Spleen (tissue), 11 donors: ENCODE measurements at regions not wholly inside any gene's neighbourhood (a gene's known extent, or its start where the extent isn't known, plus 50 kb on each side); places are given as distances from the start of the nearest gene placed in this dataset.
"Not testable (repeated sequence)": the region's sequence is repeated elsewhere in the genome, so short reads cannot be mapped to it uniquely, and the experiment has no call there.

Source experiments
- DNase-seq: peaks from one replicate; pipeline ENCODE4 v3.0.0-alpha.2; 2020
- H3K27ac ChIP-seq, 8 donors: fragments of 200-600 bp; sonication (generic) in 7 of 8; 1 replicate in 4 of 8; 2 replicates in 4 of 8; pipeline versions ENCODE4 v1.5.0 to v1.8.0; 2016 to 2021; ENCODE audit warnings: inconsistent platforms in 4 of 8, mild to moderate bottlenecking in 4 of 8, moderate library complexity in 1 of 8
- H3K27me3 ChIP-seq, 7 donors: fragments of 200-600 bp; sonication (generic) in 6 of 7; replicated peaks in 1 of 7; 1 replicate in 4 of 7; 2 replicates in 3 of 7; pipeline versions ENCODE4 v1.5.0 to v1.8.0; 2016 to 2021; ENCODE audit warnings: inconsistent platforms in 3 of 7, mild to moderate bottlenecking in 1 of 7
- H3K36me3 ChIP-seq, 6 donors: fragments of 200-600 bp; sonication (generic) in 5 of 6; 1 replicate in 4 of 6; 2 replicates in 2 of 6; pipeline versions ENCODE4 v1.5.0 to v1.8.0; 2016 to 2021; ENCODE audit warnings: inconsistent platforms in 2 of 6
- H3K4me1 ChIP-seq, 6 donors: fragments of 200-600 bp; sonication (generic) in 5 of 6; 1 replicate in 3 of 6; 2 replicates in 3 of 6; pipeline versions ENCODE4 v1.5.0 to v1.8.0; 2016 to 2021; ENCODE audit warnings: inconsistent platforms in 3 of 6
- H3K4me3 ChIP-seq, 8 donors: fragments of 200-600 bp; sonication (generic) in 7 of 8; 1 replicate in 4 of 8; 2 replicates in 4 of 8; pipeline versions ENCODE4 v1.5.0 to v1.8.0; 2016 to 2021; ENCODE audit warnings: inconsistent platforms in 4 of 8, mild to moderate bottlenecking in 4 of 8, moderate library complexity in 2 of 8
- H3K9me3 ChIP-seq, 8 donors: fragments of 200-600 bp; sonication (generic) in 7 of 8; 1 replicate in 4 of 8; 2 replicates in 4 of 8; pipeline versions ENCODE4 v1.5.0 to v1.8.0; 2016 to 2021; ENCODE audit warnings: inconsistent platforms in 4 of 8
- CTCF ChIP-seq, 11 experiments: fragments of 200-600 bp in 7 of 11; fragments of 450-650 bp in 4 of 11; sonication (generic) in 4 of 11; IDR thresholded peaks in 8 of 11; conservative IDR thresholded peaks in 3 of 11; 1 replicate in 7 of 11; 2 replicates in 4 of 11; pipeline versions ENCODE4 v1.4.0 to v1.8.0; 2016 to 2021; ENCODE audit warnings: antibody characterized with exemption in 11 of 11, inconsistent platforms in 4 of 11, mild to moderate bottlenecking in 1 of 11
- POLR2A ChIP-seq, 3 donors: fragments of 450-650 bp; IDR thresholded peaks; one replicate each; pipeline ENCODE4 v1.5.1; 2017; ENCODE audit warnings: antibody characterized with exemption in 3 of 3, mild to moderate bottlenecking in 1 of 3
- POLR2AphosphoS5 ChIP-seq, 3 donors: sonication (generic); formaldehyde crosslinking; IDR thresholded peaks; one replicate each; pipeline ENCODE4 v1.5.1; 2017; ENCODE audit warnings: antibody characterized with exemption in 3 of 3
- WGBS, 5 donors: extraction: QIAGEN DNeasy Blood & Tissue Kit in 3 of 5; methylation state at CpG; one replicate each; pipeline versions ENCODE4 v1.1.5 to v1.1.7; 2013 to 2018; 5-methylcytosine and 5-hydroxymethylcytosine counted together
- intact Hi-C: fragments of 100-400 bp; cut with DNase I; formaldehyde crosslinking; loops from one replicate; pipeline ENCODE4 v1.15.0; 2023; ENCODE audit warnings: low total_unique reads
- donor health status: healthy with polysubstance abuse.
- donor health status: DM: no; HTN: no; CAD: no; lungs with moderate emphysema.
- donor health status: DM: no; HTN: no; CAD: no.
- donor health status: Bipolar disorder and iron deficiency.
- donor health status: healthy.
- donor health status: DM: no; HTN: no; CAD: no.
- donor health status: DM: yes; HTN: yes; CAD: no.

DNA sequence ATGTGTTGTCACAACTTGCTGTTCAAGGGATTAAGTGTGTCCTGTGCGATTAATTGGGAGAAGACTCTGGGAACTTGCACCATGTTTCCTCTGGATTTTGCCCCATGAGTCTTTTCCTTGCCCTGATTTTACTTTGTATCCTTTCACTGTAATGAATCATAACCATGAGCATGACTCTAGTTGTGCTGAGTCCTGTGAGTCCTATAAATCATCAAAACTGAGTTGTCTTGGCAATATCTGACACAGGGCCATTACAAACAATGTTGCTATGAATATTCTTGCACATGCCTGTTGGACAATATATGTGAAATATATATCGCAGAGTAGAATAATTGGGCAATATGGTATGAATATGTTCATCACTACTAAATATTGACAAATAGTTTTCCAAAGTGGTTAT is 56.5 kb upstream of the COL5A2 start:
- DNase-seq = no peak
- Histone ChIP-seq H3K4me1 (no peaks in the 10 kb centered on the region), H3K9me3 (no peaks in the 10 kb centered on the region), H3K27me3 (no peaks in the 10 kb centered on the region), H3K27ac (no peak overlapping the region), H3K4me3 (no peak overlapping the region), H3K36me3 (no peaks in the 10 kb centered on the region)
- TF ChIP-seq POLR2AphosphoS5 (IDR thresholded peaks at IDR 0.05) (no peak), CTCF (IDR thresholded peaks at IDR 0.05 in 8 of 11, conservative IDR thresholded peaks at IDR 0.05 in 3 of 11) (no peak), POLR2A (IDR thresholded peaks at IDR 0.05) (no peak)
- WGBS, 5 donors = 90 to 100% (median 94%) methylated on average over 2 of the region's 2 CpGs
- intact Hi-C loops = no loop called here

DNA sequence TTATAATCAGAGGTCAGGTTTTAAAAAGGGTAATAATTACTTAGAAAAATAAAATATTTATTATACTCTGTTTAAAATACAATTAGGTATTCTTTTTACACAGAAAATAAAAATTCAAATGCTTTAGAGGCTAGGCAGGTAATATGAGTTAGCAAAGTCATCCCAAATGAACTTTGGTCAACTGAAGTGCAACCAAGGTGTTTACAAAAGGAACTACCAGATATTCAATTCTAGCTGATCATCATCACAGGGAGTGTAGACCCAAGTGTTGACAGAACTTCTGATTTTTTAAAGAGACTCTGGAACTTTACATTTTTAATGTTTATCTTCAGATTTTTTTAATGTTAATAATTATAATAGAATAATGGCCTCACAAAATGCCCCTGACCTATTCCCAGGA is 59.3 kb upstream of the COL5A2 start:
- H3K9me3 ChIP-seq = peaks cover 0 to 8% (median 5%) of the 10 kb centered on the region in 8 donors
- no peak for TF ChIP-seq POLR2A (IDR thresholded peaks at IDR 0.05)
- no peak for TF ChIP-seq CTCF (IDR thresholded peaks at IDR 0.05 in 8 of 11, conservative IDR thresholded peaks at IDR 0.05 in 3 of 11)
- no peak for TF ChIP-seq POLR2AphosphoS5 (IDR thresholded peaks at IDR 0.05)
- H3K27me3 ChIP-seq = no peaks in the 10 kb centered on the region
- H3K4me3 ChIP-seq = no peak overlapping the region
- no peak for DNase-seq
- no peak overlapping the region for H3K27ac ChIP-seq
- H3K4me1 ChIP-seq = no peaks in the 10 kb centered on the region
- intact Hi-C loops = no loop called here
- no peaks in the 10 kb centered on the region for H3K36me3 ChIP-seq

GRCh38 chr2:189243843-189244242 is 64.3 kb upstream of the COL5A2 start:
- peaks cover 0 to 18% (median 11%) of the 10 kb centered on the region in 8 donors for H3K9me3 ChIP-seq
- H3K27me3 ChIP-seq, DNase-seq, H3K4me1 ChIP-seq, H3K27ac ChIP-seq, H3K36me3 ChIP-seq, H3K4me3 ChIP-seq, intact Hi-C loops: not testable (repeated sequence)
- WGBS, 5 donors = 93 to 100% (median 94%) methylated on average over 1 of the region's 1 CpG

DNA sequence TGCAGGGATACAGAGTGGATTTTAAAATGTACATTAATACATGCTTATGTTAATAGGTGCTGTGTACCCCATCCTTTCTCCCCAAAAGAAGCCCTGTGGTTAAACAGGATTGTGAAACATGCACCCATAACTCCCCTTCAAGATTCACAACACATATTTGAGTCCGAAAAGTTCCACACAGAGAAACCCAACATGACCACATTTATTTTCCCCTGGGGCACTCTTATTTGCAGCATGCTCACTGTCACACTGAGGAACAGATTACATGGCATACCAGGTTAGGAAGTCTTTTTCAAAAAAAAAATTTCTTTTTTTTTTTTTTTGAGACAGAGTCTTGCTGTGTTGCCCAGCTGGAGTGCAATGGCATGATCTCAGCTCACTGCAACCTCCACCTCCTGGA is 67.7 kb upstream of the COL5A2 start:
- Histone ChIP-seq H3K9me3 (peaks cover 0 to 18% (median 11%) of the 10 kb centered on the region in 8 donors), H3K27me3 (no peaks in the 10 kb centered on the region), H3K36me3 (no peaks in the 10 kb centered on the region), H3K4me3 (no peak overlapping the region), H3K4me1 (no peaks in the 10 kb centered on the region), H3K27ac (no peak overlapping the region)
- DNase-seq = no peak
- WGBS, 5 donors = 81 to 91% (median 91%) methylated on average over 1 of the region's 1 CpG
- TF ChIP-seq POLR2AphosphoS5 (IDR thresholded peaks at IDR 0.05) (no peak), POLR2A (IDR thresholded peaks at IDR 0.05) (no peak), CTCF (IDR thresholded peaks at IDR 0.05 in 8 of 11, conservative IDR thresholded peaks at IDR 0.05 in 3 of 11) (no peak)
- intact Hi-C loops = no loop called here

DNA sequence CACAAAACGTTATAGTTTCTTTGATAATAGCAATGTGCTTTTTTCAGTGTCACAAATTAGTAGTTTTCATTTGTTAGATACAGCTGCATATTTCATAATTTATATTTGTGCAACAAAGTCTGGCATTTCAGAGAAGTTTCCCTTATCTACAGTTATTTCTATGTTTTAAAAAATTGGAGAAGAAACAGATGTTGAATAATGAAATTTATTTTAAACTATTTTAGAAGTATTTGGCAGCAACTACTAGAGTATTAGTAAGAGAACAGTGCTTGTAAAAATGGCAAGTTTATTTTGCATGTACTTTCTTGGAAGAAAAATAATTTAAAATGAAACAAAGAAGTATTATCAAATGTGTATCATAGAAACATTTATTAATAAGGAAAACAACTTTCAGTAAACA is 68.6 kb upstream of the COL5A2 start:
- Histone ChIP-seq H3K4me1 (no peaks in the 10 kb centered on the region), H3K36me3 (no peaks in the 10 kb centered on the region), H3K27me3 (no peaks in the 10 kb centered on the region), H3K4me3 (no peak overlapping the region), H3K9me3 (peaks cover 0 to 18% (median 11%) of the 10 kb centered on the region in 8 donors), H3K27ac (no peak overlapping the region)
- intact Hi-C loops = no loop called here
- no peak for DNase-seq
- TF ChIP-seq CTCF (IDR thresholded peaks at IDR 0.05 in 8 of 11, conservative IDR thresholded peaks at IDR 0.05 in 3 of 11) (no peak), POLR2A (IDR thresholded peaks at IDR 0.05) (no peak), POLR2AphosphoS5 (IDR thresholded peaks at IDR 0.05) (no peak)
- 52 to 69% (median 54%) methylated on average over 1 of the region's 1 CpG for WGBS, 5 donors
